DOHH2 (cell line): ENCODE measurements at regions not wholly inside any gene's neighbourhood (a gene's known extent, or its start where the extent isn't known, plus 50 kb on each side); places are given as distances from the start of the nearest gene placed in this dataset.

ENCODE experiments used
- H3F3A ChIP-seq: fragments of 200-600 bp; sonication (generic), shearing (Covaris generic); 2 replicates; pipeline ENCODE4 v1.6.0; 2016; ENCODE audit warnings: antibody characterized with exemption, mild to moderate bottlenecking; ENCODE audit not compliant: control insufficient read depth, insufficient read depth
- H3K27ac ChIP-seq: fragments of 200-600 bp; sonication (generic); 2 replicates; pipeline ENCODE4 v1.5.1; 2014; ENCODE audit warnings: low read depth, mild to moderate bottlenecking, low read length, moderate library complexity
- H3K27me3 ChIP-seq: fragments of 200-600 bp; sonication (generic); 2 replicates; pipeline ENCODE4 v1.6.1; 2014; ENCODE audit warnings: mild to moderate bottlenecking, low read length, mixed read lengths; ENCODE audit not compliant: control insufficient read depth
- H3K36me3 ChIP-seq: fragments of 200-600 bp; sonication (generic); 2 replicates; pipeline ENCODE4 v1.6.1; 2014; ENCODE audit warnings: mild to moderate bottlenecking, low read length, moderate library complexity, mixed read lengths; ENCODE audit not compliant: control insufficient read depth
- H3K4me1 ChIP-seq: fragments of 200-600 bp; sonication (generic); 2 replicates; pipeline ENCODE4 v1.6.1; 2014; ENCODE audit warnings: mild to moderate bottlenecking, low read length, mixed read lengths; ENCODE audit not compliant: control insufficient read depth
- H3K4me2 ChIP-seq: fragments of 200-600 bp; sonication (generic); 2 replicates; pipeline ENCODE4 v1.6.0; 2014; ENCODE audit warnings: mild to moderate bottlenecking, low read length, moderate library complexity
- H3K4me3 ChIP-seq: fragments of 200-600 bp; sonication (generic); 2 replicates; pipeline ENCODE4 v1.5.1; 2014; ENCODE audit warnings: mild to moderate bottlenecking, low read length, mixed read lengths
- H3K79me2 ChIP-seq: fragments of 200-600 bp; sonication (generic); 2 replicates; pipeline ENCODE4 v1.6.1; 2014; ENCODE audit warnings: mild to moderate bottlenecking, low read length, mixed read lengths; ENCODE audit not compliant: control insufficient read depth
- H3K9me2 ChIP-seq: fragments of 200-600 bp; sonication (generic); replicated peaks from 2 replicates; pipeline ENCODE4 v1.6.1; 2014; ENCODE audit warnings: mild to moderate bottlenecking, low read length, mixed read lengths; ENCODE audit not compliant: control insufficient read depth
- H3K9me3 ChIP-seq: fragments of 200-600 bp; sonication (generic); 2 replicates; pipeline ENCODE4 v1.6.1; 2014; ENCODE audit warnings: antibody characterized with exemption, low read length, mixed read lengths; ENCODE audit not compliant: control insufficient read depth, insufficient read depth
- H4K20me1 ChIP-seq: fragments of 200-600 bp; sonication (generic); 2 replicates; pipeline ENCODE4 v1.6.0; 2014; ENCODE audit warnings: low read depth, mild to moderate bottlenecking, antibody characterized with exemption, low read length, moderate library complexity; ENCODE audit not compliant: control insufficient read depth, insufficient read depth
- EZH2phosphoT487 ChIP-seq: fragments of 200-600 bp; sonication (generic); IDR thresholded peaks from 2 replicates; pipeline ENCODE4 v1.6.1; 2017; ENCODE audit warnings: borderline replicate concordance, mild to moderate bottlenecking, antibody characterized with exemption, low read length, moderate library complexity, mixed read lengths
- TF ChIP-seq, protein P1 (sequence below): fragments of 200-600 bp; sonication (generic); IDR thresholded peaks from one replicate; pipeline ENCODE4 v1.5.1; 2014; ENCODE audit warnings: antibody characterized with exemption, mild to moderate bottlenecking, low read depth, low read length; ENCODE audit not compliant: poor library complexity, severe bottlenecking

- no peaks in the 10 kb centered on the region for H3K36me3 ChIP-seq
- H3K9me3 ChIP-seq: peaks cover 5% of the 10 kb centered on the region
- TF ChIP-seq, protein P1, sequence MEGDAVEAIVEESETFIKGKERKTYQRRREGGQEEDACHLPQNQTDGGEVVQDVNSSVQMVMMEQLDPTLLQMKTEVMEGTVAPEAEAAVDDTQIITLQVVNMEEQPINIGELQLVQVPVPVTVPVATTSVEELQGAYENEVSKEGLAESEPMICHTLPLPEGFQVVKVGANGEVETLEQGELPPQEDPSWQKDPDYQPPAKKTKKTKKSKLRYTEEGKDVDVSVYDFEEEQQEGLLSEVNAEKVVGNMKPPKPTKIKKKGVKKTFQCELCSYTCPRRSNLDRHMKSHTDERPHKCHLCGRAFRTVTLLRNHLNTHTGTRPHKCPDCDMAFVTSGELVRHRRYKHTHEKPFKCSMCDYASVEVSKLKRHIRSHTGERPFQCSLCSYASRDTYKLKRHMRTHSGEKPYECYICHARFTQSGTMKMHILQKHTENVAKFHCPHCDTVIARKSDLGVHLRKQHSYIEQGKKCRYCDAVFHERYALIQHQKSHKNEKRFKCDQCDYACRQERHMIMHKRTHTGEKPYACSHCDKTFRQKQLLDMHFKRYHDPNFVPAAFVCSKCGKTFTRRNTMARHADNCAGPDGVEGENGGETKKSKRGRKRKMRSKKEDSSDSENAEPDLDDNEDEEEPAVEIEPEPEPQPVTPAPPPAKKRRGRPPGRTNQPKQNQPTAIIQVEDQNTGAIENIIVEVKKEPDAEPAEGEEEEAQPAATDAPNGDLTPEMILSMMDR: no peak
- no peak for TF ChIP-seq EZH2phosphoT487
Observed at GRCh38 chr17:71948703-71949422, 172.0 kb upstream of the SOX9 start.

GRCh38 chr17:71959154-71959553 lies 161.7 kb upstream of the SOX9 start:
- H3K27ac ChIP-seq: no peak overlapping the region
- H4K20me1 ChIP-seq: no peaks in the 10 kb centered on the region
- no peak overlapping the region for H3K4me2 ChIP-seq
- H3K27me3 ChIP-seq: no peaks in the 10 kb centered on the region
- no peaks in the 10 kb centered on the region for H3K9me3 ChIP-seq
- no peaks in the 10 kb centered on the region for H3F3A ChIP-seq
- no peaks in the 10 kb centered on the region; the same call in 1 of the 2 replicates for H3K4me1 ChIP-seq
- H3K9me2 ChIP-seq: no peaks in the 10 kb centered on the region
- H3K79me2 ChIP-seq: no peaks in the 10 kb centered on the region
- no peak overlapping the region for H3K4me3 ChIP-seq
- no peaks in the 10 kb centered on the region for H3K36me3 ChIP-seq
- no peak for TF ChIP-seq EZH2phosphoT487
- TF ChIP-seq, protein P1: peak; percentile 64

More at GRCh38 chr17:71948703-71949422, 172.0 kb upstream of the SOX9 start:
- Histone ChIP-seq H3F3A (no peaks in the 10 kb centered on the region), H3K4me3 (no peak overlapping the region), H3K27me3 (no peaks in the 10 kb centered on the region), H4K20me1 (no peaks in the 10 kb centered on the region), H3K4me2 (no peak overlapping the region), H3K79me2 (no peaks in the 10 kb centered on the region), H3K27ac (no peak overlapping the region), H3K9me2 (no peaks in the 10 kb centered on the region), H3K4me1 (no peaks in the 10 kb centered on the region)

DNA sequence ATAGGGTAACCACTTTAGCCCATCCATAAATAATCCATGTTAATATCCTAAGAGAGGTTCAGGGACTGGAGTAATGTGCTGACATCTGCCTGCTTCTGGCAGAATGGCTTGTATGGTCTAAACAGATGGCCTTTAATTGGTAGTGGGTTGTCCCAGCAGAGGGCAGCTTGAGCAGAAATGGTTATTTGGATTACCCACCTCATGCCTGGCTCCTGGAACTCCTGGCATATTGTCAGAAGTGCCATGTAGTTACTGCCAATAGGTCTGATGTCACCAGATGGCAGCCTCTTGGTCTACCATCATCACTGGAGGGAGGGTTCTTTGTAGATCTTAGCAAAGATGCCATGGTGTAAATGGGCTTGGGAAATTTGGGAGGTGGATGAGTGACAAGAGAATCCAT lies 157.5 kb upstream of the SOX9 start:
- no peaks in the 10 kb centered on the region for H3K27me3 ChIP-seq
- no peak overlapping the region for H3K4me2 ChIP-seq
- H3K36me3 ChIP-seq: no peaks in the 10 kb centered on the region
- H3K4me3 ChIP-seq: no peak overlapping the region
- TF ChIP-seq, protein P1: no peak
- no peak for TF ChIP-seq EZH2phosphoT487
- H3K9me3 ChIP-seq: no peaks in the 10 kb centered on the region
- H3K27ac ChIP-seq: no peak overlapping the region
- no peaks in the 10 kb centered on the region for H4K20me1 ChIP-seq
- H3K9me2 ChIP-seq: no peaks in the 10 kb centered on the region
- H3F3A ChIP-seq: no peaks in the 10 kb centered on the region
- no peaks in the 10 kb centered on the region; the same call in 1 of the 2 replicates for H3K4me1 ChIP-seq
- no peaks in the 10 kb centered on the region for H3K79me2 ChIP-seq
